Smooth muscle cell (in vitro differentiated cells): ENCODE measurements at regions not wholly inside any gene's neighbourhood (a gene's known extent, or its start where the extent isn't known, plus 50 kb on each side); places are given as distances from the start of the nearest gene placed in this dataset.
A peak's percentile ranks its signal among the peaks of the same experiment; 100 is the strongest.
"Not testable (repeated sequence)": the region's sequence is repeated elsewhere in the genome, so short reads cannot be mapped to it uniquely, and the experiment has no call there.

Experiments used
- DNase-seq: peaks from one replicate; lab custom pipeline; 2025; ENCODE audit not compliant: unreplicated experiment; lab: John Stamatoyannopoulos, UW
- H2AFZ ChIP-seq: fragments of 200-600 bp; sonication (generic); 2 replicates; pipeline ENCODE4 v1.6.0; 2016; ENCODE audit warnings: antibody characterized with exemption, low read depth, mild to moderate bottlenecking
- H3F3A ChIP-seq: fragments of 200-600 bp; sonication (generic); 2 replicates; pipeline ENCODE4 v1.6.0; 2017; ENCODE audit warnings: antibody characterized with exemption, low read depth
- H3K27ac ChIP-seq: fragments of 200-600 bp; sonication (generic); 2 replicates; pipeline ENCODE4 v1.5.1; 2016; ENCODE audit warnings: low read depth, mild to moderate bottlenecking
- H3K27me3 ChIP-seq: fragments of 200-600 bp; sonication (generic); 2 replicates; pipeline ENCODE4 v1.6.1; 2016; ENCODE audit warnings: low read depth, mild to moderate bottlenecking
- H3K36me3 ChIP-seq: fragments of 200-600 bp; sonication (generic); 2 replicates; pipeline ENCODE4 v1.5.1; 2016; ENCODE audit warnings: low read depth
- H3K4me1 ChIP-seq: fragments of 200-600 bp; sonication (generic); 2 replicates; pipeline ENCODE4 v1.5.1; 2016; ENCODE audit warnings: low read depth
- H3K4me2 ChIP-seq: fragments of 200-600 bp; sonication (generic); 2 replicates; pipeline ENCODE4 v1.6.0; 2016; ENCODE audit warnings: mild to moderate bottlenecking
- H3K4me3 ChIP-seq: fragments of 200-600 bp; sonication (generic); 2 replicates; pipeline ENCODE4 v1.5.1; 2016; ENCODE audit warnings: mild to moderate bottlenecking
- H3K79me2 ChIP-seq: fragments of 200-600 bp; sonication (generic); 2 replicates; pipeline ENCODE4 v1.6.0; 2016; ENCODE audit warnings: low read depth, mild to moderate bottlenecking
- H3K9ac ChIP-seq: fragments of 200-600 bp; sonication (generic); 2 replicates; pipeline ENCODE4 v1.6.0; 2016; ENCODE audit warnings: low read depth
- H3K9me3 ChIP-seq: fragments of 200-600 bp; sonication (generic); replicated peaks from 2 replicates; pipeline ENCODE4 v1.5.1; 2016; ENCODE audit warnings: low read depth
- H4K20me1 ChIP-seq: fragments of 200-600 bp; sonication (generic); 2 replicates; pipeline ENCODE4 v1.6.0; 2016; ENCODE audit warnings: low read depth
- WGBS: methylation state at CpG from one replicate; pipeline ENCODE4 v1.1.7; 2016; ENCODE audit warnings: low lambda C conversion rate; 5-methylcytosine and 5-hydroxymethylcytosine counted together
- TF ChIP-seq, protein P1 (sequence below): fragments of 200-600 bp; sonication (generic); IDR thresholded peaks from 2 replicates; pipeline ENCODE4 v1.5.1; 2017; ENCODE audit warnings: borderline replicate concordance, mild to moderate bottlenecking, antibody characterized with exemption; ENCODE audit not compliant: insufficient read depth, poor library complexity, severe bottlenecking

DNA sequence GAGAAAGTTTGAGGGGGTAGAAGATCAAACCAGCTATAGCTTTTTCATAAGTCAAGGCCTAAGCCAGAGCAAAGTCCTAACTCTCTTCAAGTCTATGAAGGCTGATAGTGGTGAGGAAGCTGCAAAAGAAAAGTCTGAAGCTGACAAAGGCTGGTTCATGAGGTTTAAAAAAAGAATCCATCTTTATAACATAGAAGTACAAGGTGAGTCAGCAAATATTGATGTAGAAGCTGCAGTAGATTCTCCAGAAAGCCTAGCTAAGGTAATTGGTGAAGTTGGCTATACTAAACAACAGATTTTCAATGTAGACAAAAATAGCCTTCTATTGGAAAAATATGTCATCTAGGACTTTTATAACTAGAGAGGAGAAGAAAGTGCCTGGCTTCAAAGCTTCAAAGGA is 141.4 kb upstream of the ZNF521 start:
- H3K4me1 ChIP-seq = no peaks in the 10 kb centered on the region
- no peaks in the 10 kb centered on the region for H3K79me2 ChIP-seq
- no peak overlapping the region for H3K27ac ChIP-seq
- H3K4me3 ChIP-seq = no peak overlapping the region
- H2AFZ ChIP-seq = no peak overlapping the region
- no peak overlapping the region for H3K9ac ChIP-seq
- H3K36me3 ChIP-seq = no peaks in the 10 kb centered on the region
- no peak for DNase-seq
- no peak overlapping the region for H3K4me2 ChIP-seq
- no peaks in the 10 kb centered on the region for H3F3A ChIP-seq
- H3K9me3 ChIP-seq = no peaks in the 10 kb centered on the region
- H3K27me3 ChIP-seq = no peaks in the 10 kb centered on the region
- TF ChIP-seq, protein P1, sequence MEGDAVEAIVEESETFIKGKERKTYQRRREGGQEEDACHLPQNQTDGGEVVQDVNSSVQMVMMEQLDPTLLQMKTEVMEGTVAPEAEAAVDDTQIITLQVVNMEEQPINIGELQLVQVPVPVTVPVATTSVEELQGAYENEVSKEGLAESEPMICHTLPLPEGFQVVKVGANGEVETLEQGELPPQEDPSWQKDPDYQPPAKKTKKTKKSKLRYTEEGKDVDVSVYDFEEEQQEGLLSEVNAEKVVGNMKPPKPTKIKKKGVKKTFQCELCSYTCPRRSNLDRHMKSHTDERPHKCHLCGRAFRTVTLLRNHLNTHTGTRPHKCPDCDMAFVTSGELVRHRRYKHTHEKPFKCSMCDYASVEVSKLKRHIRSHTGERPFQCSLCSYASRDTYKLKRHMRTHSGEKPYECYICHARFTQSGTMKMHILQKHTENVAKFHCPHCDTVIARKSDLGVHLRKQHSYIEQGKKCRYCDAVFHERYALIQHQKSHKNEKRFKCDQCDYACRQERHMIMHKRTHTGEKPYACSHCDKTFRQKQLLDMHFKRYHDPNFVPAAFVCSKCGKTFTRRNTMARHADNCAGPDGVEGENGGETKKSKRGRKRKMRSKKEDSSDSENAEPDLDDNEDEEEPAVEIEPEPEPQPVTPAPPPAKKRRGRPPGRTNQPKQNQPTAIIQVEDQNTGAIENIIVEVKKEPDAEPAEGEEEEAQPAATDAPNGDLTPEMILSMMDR = no peak
- no peaks in the 10 kb centered on the region for H4K20me1 ChIP-seq

DNA sequence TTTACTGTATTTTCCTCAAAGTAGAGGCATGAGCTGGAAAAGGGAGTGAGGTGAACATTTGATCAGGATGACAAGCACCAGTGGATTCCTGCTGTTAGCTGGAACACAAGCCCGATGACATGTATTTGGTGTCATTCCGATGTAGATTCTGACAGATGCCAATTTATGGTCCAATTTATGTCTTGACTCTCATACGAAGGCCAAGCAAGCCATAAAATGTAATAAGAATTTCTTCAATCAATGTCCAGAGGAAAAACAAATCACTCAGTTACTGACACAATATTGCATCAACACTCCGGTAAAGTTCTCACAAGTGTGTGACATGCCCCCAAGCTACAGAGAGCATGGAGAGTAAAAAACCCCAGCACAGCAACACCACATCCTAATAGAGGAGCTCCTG is 138.3 kb upstream of the ZNF521 start:
- no peaks in the 10 kb centered on the region for H3F3A ChIP-seq
- no peak overlapping the region for H3K9ac ChIP-seq
- no peak overlapping the region for H3K4me2 ChIP-seq
- H3K9me3 ChIP-seq = no peaks in the 10 kb centered on the region
- H2AFZ ChIP-seq = peak overlapping the region; percentile 12
- H4K20me1 ChIP-seq = no peaks in the 10 kb centered on the region
- 81% methylated on average over 4 of the region's 4 CpGs for WGBS
- H3K36me3 ChIP-seq = no peaks in the 10 kb centered on the region
- TF ChIP-seq, protein P1 = no peak
- H3K4me1 ChIP-seq = no peaks in the 10 kb centered on the region
- no peak overlapping the region for H3K4me3 ChIP-seq
- no peaks in the 10 kb centered on the region for H3K79me2 ChIP-seq
- H3K27me3 ChIP-seq = no peaks in the 10 kb centered on the region
- H3K27ac ChIP-seq = no peak overlapping the region
- no peak for DNase-seq

DNA sequence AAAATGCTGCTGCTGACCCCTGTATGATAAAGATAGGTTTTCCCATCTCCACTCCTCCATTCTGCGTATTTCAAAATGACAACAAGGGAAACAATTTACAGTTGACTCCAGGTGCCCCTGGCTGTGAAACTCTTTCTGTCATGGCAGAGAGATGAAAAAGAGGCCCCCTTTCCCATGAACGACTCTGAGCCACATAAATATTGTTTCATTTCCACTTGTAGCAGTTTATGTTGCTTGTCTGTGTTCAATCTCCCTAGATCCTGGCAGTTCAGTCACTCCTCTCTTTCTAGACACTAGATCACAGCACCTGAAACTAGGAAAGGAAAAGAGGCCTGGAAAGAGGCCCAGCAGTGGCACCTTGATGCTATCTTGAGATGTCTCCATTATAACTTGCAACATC is 121.0 kb upstream of the ZNF521 start:
- peaks cover 6% of the 10 kb centered on the region for H3K27me3 ChIP-seq
- H3K27ac ChIP-seq = no peak overlapping the region
- H3F3A ChIP-seq = no peaks in the 10 kb centered on the region
- H3K9ac ChIP-seq = no peak overlapping the region
- H3K36me3 ChIP-seq = no peaks in the 10 kb centered on the region
- no peak overlapping the region for H3K4me3 ChIP-seq
- TF ChIP-seq, protein P1 = no peak
- peaks cover 3% of the 10 kb centered on the region for H3K4me1 ChIP-seq
- H3K4me2 ChIP-seq = no peak overlapping the region
- no peaks in the 10 kb centered on the region for H3K9me3 ChIP-seq
- H3K79me2 ChIP-seq = no peaks in the 10 kb centered on the region
- WGBS = 85% methylated on average over 2 of the region's 2 CpGs
- DNase-seq = no peak
- no peak overlapping the region for H2AFZ ChIP-seq
- no peaks in the 10 kb centered on the region for H4K20me1 ChIP-seq

DNA sequence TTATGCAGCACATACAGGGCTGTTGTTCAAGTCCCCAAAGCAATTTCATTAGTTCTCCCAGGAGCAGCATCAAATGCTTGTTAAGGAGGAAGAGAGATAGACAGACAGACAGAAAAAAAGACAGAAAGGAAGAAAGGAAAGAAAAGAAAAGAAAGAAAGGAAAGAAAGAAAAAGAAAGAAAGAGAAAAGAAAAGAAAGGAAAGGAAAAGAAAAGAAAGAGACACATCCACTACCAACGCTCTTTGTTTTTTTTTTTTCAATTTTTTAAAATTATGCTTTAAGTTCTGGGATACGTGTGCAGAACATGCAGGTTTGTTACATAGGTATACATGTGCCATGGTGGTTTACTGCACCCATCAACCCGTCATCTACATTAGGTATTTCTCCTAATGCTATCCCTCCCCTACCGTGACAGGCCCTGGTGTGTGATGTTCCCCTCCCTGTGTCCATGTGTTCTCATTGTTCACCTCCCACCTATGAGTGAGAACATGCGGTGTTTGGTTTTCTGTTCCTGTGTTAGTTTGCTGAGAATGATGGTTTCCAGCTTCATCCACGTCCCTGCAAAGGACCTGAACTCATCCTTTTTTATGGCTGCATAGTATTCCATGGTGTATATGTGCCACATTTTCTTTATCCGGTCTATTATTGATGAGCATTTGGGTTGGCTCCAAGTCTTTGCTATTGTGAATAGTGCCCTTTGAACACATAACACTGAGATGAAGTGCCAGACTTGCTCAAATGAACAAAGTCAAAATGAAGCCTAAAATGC is 119.0 kb upstream of the ZNF521 start:
- H3K27me3 ChIP-seq, H3K36me3 ChIP-seq, H3K79me2 ChIP-seq, H3K9ac ChIP-seq, H3K4me2 ChIP-seq, H3K4me3 ChIP-seq, H3F3A ChIP-seq, H3K9me3 ChIP-seq, DNase-seq, H2AFZ ChIP-seq, H3K27ac ChIP-seq, H4K20me1 ChIP-seq: not testable (repeated sequence)
- H3K4me1 ChIP-seq = peaks cover 24% of the 10 kb centered on the region
- 95% methylated on average over 7 of the region's 7 CpGs for WGBS
